Liver (tissue), 7 donors: ENCODE measurements at regions not wholly inside any gene's neighbourhood (a gene's known extent, or its start where the extent isn't known, plus 50 kb on each side); places are given as distances from the start of the nearest gene placed in this dataset.

Experiments used
- DNase-seq: peaks from one replicate; pipeline ENCODE4 v3.0.0-alpha.2; 2017; ENCODE audit warnings: low spot score
- H3K27ac ChIP-seq, 2 donors: one replicate each; pipeline ENCODE4 v1.7.0; 2013; ENCODE audit warnings: inconsistent platforms in 2 of 2, low read length in 2 of 2, control low read depth in 1 of 2, low read depth in 1 of 2, mild to moderate bottlenecking in 1 of 2
- H3K27me3 ChIP-seq, 4 donors: one replicate each; pipeline versions ENCODE4 v1.6.1 to v1.7.0; 2013; ENCODE audit warnings: low read length in 3 of 4, inconsistent platforms in 1 of 4, mild to moderate bottlenecking in 1 of 4, moderate library complexity in 1 of 4; ENCODE audit not compliant: control insufficient read depth in 4 of 4, insufficient read depth in 4 of 4
- H3K36me3 ChIP-seq, 4 donors: one replicate each; pipeline versions ENCODE4 v1.6.1 to v1.7.0; 2013; ENCODE audit warnings: low read length in 3 of 4, mild to moderate bottlenecking in 3 of 4, low read depth in 1 of 4, moderate library complexity in 1 of 4; ENCODE audit not compliant: control insufficient read depth in 4 of 4, insufficient read depth in 3 of 4
- H3K4me1 ChIP-seq, 4 donors: one replicate each; pipeline versions ENCODE4 v1.6.1 to v1.7.0; 2013; ENCODE audit warnings: low read length in 3 of 4, mild to moderate bottlenecking in 3 of 4, moderate library complexity in 1 of 4; ENCODE audit not compliant: control insufficient read depth in 4 of 4, insufficient read depth in 4 of 4
- H3K4me3 ChIP-seq, 3 donors: one replicate each; pipeline versions ENCODE4 v1.6.1 to v1.7.0; 2013; ENCODE audit warnings: low read length in 3 of 3, control low read depth in 1 of 3, low read depth in 1 of 3, mild to moderate bottlenecking in 1 of 3
- H3K9ac ChIP-seq, 2 donors: one replicate each; pipeline ENCODE4 v1.7.0; 2013; ENCODE audit warnings: low read length in 2 of 2, mild to moderate bottlenecking in 2 of 2, moderate library complexity in 2 of 2, control low read depth in 1 of 2, low read depth in 1 of 2
- H3K9me3 ChIP-seq, 4 donors: one replicate each; pipeline versions ENCODE4 v1.6.1 to v1.7.0; 2013; ENCODE audit warnings: low read length in 3 of 4; ENCODE audit not compliant: control insufficient read depth in 4 of 4
- FOXA1 ChIP-seq: IDR thresholded peaks from 2 replicates; pipeline ENCODE4 v1.6.1; 2016; ENCODE audit warnings: antibody characterized with exemption
- GABPA ChIP-seq, 2 donors: IDR thresholded peaks in 1 of 2; conservative IDR thresholded peaks in 1 of 2; 2 replicates each; pipeline ENCODE4 v1.6.1; 2016; ENCODE audit warnings: antibody characterized with exemption in 2 of 2, mild to moderate bottlenecking in 1 of 2, moderate library complexity in 1 of 2
- HNF4G ChIP-seq: IDR thresholded peaks from 2 replicates; pipeline ENCODE4 v1.6.1; 2016; ENCODE audit warnings: antibody characterized with exemption
- JUND ChIP-seq, 2 donors: IDR thresholded peaks; 2 replicates each; pipeline ENCODE4 v1.6.1; 2016; ENCODE audit warnings: antibody characterized with exemption in 2 of 2
- NR2F2 ChIP-seq: IDR thresholded peaks from 2 replicates; pipeline ENCODE4 v1.6.1; 2016; ENCODE audit warnings: antibody characterized with exemption
- RAD21 ChIP-seq, 2 donors: IDR thresholded peaks; 2 replicates each; pipeline ENCODE4 v1.6.1; 2016; ENCODE audit warnings: antibody characterized with exemption in 2 of 2, mild to moderate bottlenecking in 2 of 2
- SP1 ChIP-seq: IDR thresholded peaks from 2 replicates; pipeline ENCODE4 v1.6.1; 2018; ENCODE audit warnings: antibody characterized with exemption, mild to moderate bottlenecking
- TAF1 ChIP-seq: conservative IDR thresholded peaks from 2 replicates; pipeline ENCODE4 v1.6.1; 2016; ENCODE audit warnings: antibody characterized with exemption, mild to moderate bottlenecking
- WGBS: extraction: QIAGEN DNeasy Blood & Tissue Kit; methylation state at CpG from one replicate; pipeline ENCODE4 v1.1.7; 2013; 5-methylcytosine and 5-hydroxymethylcytosine counted together
- TF ChIP-seq, protein P1 (sequence below): IDR thresholded peaks from 2 replicates; pipeline ENCODE4 v1.6.1; 2016; ENCODE audit warnings: antibody characterized with exemption, mild to moderate bottlenecking
- TF ChIP-seq, protein P2 (sequence below): IDR thresholded peaks from 2 replicates; pipeline ENCODE4 v1.6.1; 2016; ENCODE audit warnings: antibody characterized with exemption
- donor health status: healthy.
- donor health status: healthy.
- donor health status: healthy.
- donor health status: healthy.

GRCh38 chr21:27290028-27290427 is 323.1 kb upstream of the ADAMTS5 start:
- Histone ChIP-seq H3K4me3 (no peak overlapping the region), H3K9me3 (no peaks in the 10 kb centered on the region), H3K4me1 (no peaks in the 10 kb centered on the region), H3K36me3 (no peaks in the 10 kb centered on the region), H3K27ac (no peak overlapping the region), H3K9ac (no peak overlapping the region), H3K27me3 (no peaks in the 10 kb centered on the region)
- no peak for DNase-seq
- TF ChIP-seq SP1 = no peak
- no peak for TF ChIP-seq GABPA (IDR thresholded peaks at IDR 0.05 in 1 of 2, conservative IDR thresholded peaks at IDR 0.05 in 1 of 2)
- no peak for TF ChIP-seq HNF4G
- no peak for TF ChIP-seq RAD21 (IDR thresholded peaks at IDR 0.05)
- TF ChIP-seq, protein P1, sequence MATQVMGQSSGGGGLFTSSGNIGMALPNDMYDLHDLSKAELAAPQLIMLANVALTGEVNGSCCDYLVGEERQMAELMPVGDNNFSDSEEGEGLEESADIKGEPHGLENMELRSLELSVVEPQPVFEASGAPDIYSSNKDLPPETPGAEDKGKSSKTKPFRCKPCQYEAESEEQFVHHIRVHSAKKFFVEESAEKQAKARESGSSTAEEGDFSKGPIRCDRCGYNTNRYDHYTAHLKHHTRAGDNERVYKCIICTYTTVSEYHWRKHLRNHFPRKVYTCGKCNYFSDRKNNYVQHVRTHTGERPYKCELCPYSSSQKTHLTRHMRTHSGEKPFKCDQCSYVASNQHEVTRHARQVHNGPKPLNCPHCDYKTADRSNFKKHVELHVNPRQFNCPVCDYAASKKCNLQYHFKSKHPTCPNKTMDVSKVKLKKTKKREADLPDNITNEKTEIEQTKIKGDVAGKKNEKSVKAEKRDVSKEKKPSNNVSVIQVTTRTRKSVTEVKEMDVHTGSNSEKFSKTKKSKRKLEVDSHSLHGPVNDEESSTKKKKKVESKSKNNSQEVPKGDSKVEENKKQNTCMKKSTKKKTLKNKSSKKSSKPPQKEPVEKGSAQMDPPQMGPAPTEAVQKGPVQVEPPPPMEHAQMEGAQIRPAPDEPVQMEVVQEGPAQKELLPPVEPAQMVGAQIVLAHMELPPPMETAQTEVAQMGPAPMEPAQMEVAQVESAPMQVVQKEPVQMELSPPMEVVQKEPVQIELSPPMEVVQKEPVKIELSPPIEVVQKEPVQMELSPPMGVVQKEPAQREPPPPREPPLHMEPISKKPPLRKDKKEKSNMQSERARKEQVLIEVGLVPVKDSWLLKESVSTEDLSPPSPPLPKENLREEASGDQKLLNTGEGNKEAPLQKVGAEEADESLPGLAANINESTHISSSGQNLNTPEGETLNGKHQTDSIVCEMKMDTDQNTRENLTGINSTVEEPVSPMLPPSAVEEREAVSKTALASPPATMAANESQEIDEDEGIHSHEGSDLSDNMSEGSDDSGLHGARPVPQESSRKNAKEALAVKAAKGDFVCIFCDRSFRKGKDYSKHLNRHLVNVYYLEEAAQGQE = no peak
- 41% methylated on average over 3 of the region's 3 CpGs for WGBS

DNA sequence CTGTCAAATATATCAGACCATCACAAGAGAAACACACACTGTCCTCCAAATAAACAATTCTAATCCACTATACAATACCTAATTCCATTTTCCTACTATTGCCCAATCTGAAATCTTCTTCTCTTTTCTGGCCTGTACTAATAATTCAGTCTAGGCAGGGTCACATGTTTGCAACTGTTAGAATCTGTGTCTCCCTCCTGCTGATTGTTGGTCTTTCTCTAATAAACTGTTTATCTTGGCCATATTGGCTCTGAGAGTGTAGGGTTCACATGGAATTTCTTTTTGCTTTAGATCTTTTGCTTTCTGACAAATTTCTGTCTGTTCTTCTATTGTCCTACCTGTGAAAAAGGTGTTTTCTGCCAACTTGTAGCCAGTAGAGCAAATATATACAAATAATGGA is 319.9 kb upstream of the ADAMTS5 start:
- Histone ChIP-seq H3K4me3 (no peak overlapping the region), H3K4me1 (no peaks in the 10 kb centered on the region), H3K36me3 (no peaks in the 10 kb centered on the region), H3K9ac (no peak overlapping the region), H3K27ac (no peak overlapping the region), H3K27me3 (no peaks in the 10 kb centered on the region), H3K9me3 (no peaks in the 10 kb centered on the region)
- no peak for DNase-seq
- TF ChIP-seq, protein P1 = no peak
- no peak for TF ChIP-seq GABPA (IDR thresholded peaks at IDR 0.05 in 1 of 2, conservative IDR thresholded peaks at IDR 0.05 in 1 of 2)
- TF ChIP-seq JUND (IDR thresholded peaks at IDR 0.05) = no peak

GRCh38 chr21:27277110-27277509 is 310.2 kb upstream of the ADAMTS5 start:
- Histone ChIP-seq H3K9me3 (no peaks in the 10 kb centered on the region), H3K27me3 (no peaks in the 10 kb centered on the region), H3K4me3 (no peak overlapping the region), H3K36me3 (no peaks in the 10 kb centered on the region), H3K4me1 (no peaks in the 10 kb centered on the region), H3K27ac (no peak overlapping the region), H3K9ac (no peak overlapping the region)
- no peak for TF ChIP-seq FOXA1
- TF ChIP-seq, protein P2, sequence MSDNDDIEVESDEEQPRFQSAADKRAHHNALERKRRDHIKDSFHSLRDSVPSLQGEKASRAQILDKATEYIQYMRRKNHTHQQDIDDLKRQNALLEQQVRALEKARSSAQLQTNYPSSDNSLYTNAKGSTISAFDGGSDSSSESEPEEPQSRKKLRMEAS = no peak
- TF ChIP-seq JUND (IDR thresholded peaks at IDR 0.05) = no peak
- TF ChIP-seq SP1 = peak; percentile 10
- TF ChIP-seq TAF1 = no peak
- peak; percentile 85 for TF ChIP-seq NR2F2
- no peak for TF ChIP-seq HNF4G
- TF ChIP-seq GABPA (IDR thresholded peaks at IDR 0.05 in 1 of 2, conservative IDR thresholded peaks at IDR 0.05 in 1 of 2) = no peak
- TF ChIP-seq, protein P1 = no peak
- DNase-seq = no peak
